Activated B cell treated with CpG ODN at 0.5 μM for 24 hours (primary cell): ENCODE measurements at regions not wholly inside any gene's neighbourhood (a gene's known extent, or its start where the extent isn't known, plus 50 kb on each side); places are given as distances from the start of the nearest gene placed in this dataset.

Source experiments
- ATAC-seq: fragments of 200-7000 bp; cut with Tn5 transposase; one replicate; pipeline ENCODE4 v1.10.0; 2021; ENCODE audit warnings: low read depth, mild to moderate bottlenecking, moderate library complexity
- CTCF ChIA-PET: fragments of 350-600 bp; sonication (Branson Sonifier 250); formaldehyde crosslinking; loops from one replicate; lab custom pipeline; 2021; ENCODE audit warnings: antibody characterized with exemption; lab: Charles Lee
- POLR2A ChIA-PET: fragments of 350-600 bp; sonication (Branson Sonifier 250); formaldehyde crosslinking; loops from one replicate; lab custom pipeline; 2021; ENCODE audit warnings: antibody characterized with exemption; lab: Charles Lee
- DNase-seq: peaks from one replicate; pipeline ENCODE4 v3.0.0; 2022
- H3K27ac Mint-ChIP-seq: one replicate; pipeline ENCODE4 v1.8.0; 2020; ENCODE audit warnings: mixed read lengths
- H3K27me3 Mint-ChIP-seq: one replicate; pipeline ENCODE4 v1.8.0; 2021; ENCODE audit warnings: mixed read lengths
- H3K36me3 Mint-ChIP-seq: one replicate; pipeline ENCODE4 v1.8.0; 2021; ENCODE audit warnings: low read depth, mixed read lengths
- H3K4me1 Mint-ChIP-seq: one replicate; pipeline ENCODE4 v1.8.0; 2021; ENCODE audit warnings: mixed read lengths
- H3K4me3 Mint-ChIP-seq: one replicate; pipeline ENCODE4 v1.8.0; 2020; ENCODE audit warnings: mild to moderate bottlenecking, mixed read lengths
- H3K9me3 Mint-ChIP-seq: one replicate; pipeline ENCODE4 v1.8.0; 2020; ENCODE audit warnings: mixed read lengths
- intact Hi-C: fragments of 100-400 bp; cut with micrococcal nuclease; formaldehyde crosslinking; loops from one replicate; pipeline ENCODE4 v1.15.1; 2024
- TF ChIP-seq, protein P1 (sequence below): fragments of 200-600 bp; IDR thresholded peaks from one replicate; pipeline ENCODE4 v1.8.0; 2022; ENCODE audit warnings: antibody characterized with exemption, mild to moderate bottlenecking

DNA sequence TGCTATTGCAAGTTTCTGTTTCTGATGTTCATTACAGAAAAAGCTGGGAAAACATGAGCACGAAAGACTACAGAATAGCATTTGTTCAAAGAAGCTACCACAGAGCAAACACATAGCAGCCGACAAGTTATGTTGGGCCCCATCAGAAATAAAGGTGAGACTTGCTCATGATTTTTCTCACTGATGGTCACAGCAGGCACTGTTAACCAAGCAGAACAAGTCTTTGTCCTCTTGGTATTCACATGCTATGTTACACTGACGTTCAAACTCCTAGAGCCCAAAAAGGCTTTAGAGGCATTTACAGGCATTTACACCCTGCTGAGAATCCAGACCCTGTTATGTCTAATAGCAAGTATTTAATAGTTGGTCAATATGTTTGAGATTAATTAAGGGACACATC is 235.0 kb upstream of the HNMT start:
- H3K4me1 Mint-ChIP-seq, result no peaks in the 10 kb centered on the region
- no peak overlapping the region for H3K4me3 Mint-ChIP-seq
- DNase-seq (no peak), ATAC-seq (no peak)
- intact Hi-C loops, result no loop called here
- TF ChIP-seq, protein P1, sequence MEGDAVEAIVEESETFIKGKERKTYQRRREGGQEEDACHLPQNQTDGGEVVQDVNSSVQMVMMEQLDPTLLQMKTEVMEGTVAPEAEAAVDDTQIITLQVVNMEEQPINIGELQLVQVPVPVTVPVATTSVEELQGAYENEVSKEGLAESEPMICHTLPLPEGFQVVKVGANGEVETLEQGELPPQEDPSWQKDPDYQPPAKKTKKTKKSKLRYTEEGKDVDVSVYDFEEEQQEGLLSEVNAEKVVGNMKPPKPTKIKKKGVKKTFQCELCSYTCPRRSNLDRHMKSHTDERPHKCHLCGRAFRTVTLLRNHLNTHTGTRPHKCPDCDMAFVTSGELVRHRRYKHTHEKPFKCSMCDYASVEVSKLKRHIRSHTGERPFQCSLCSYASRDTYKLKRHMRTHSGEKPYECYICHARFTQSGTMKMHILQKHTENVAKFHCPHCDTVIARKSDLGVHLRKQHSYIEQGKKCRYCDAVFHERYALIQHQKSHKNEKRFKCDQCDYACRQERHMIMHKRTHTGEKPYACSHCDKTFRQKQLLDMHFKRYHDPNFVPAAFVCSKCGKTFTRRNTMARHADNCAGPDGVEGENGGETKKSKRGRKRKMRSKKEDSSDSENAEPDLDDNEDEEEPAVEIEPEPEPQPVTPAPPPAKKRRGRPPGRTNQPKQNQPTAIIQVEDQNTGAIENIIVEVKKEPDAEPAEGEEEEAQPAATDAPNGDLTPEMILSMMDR, result no peak
- POLR2A ChIA-PET, result no interaction called here
- no peaks in the 10 kb centered on the region for H3K27me3 Mint-ChIP-seq
- H3K27ac Mint-ChIP-seq, result no peak overlapping the region
- CTCF ChIA-PET, result no interaction called here
- no peaks in the 10 kb centered on the region for H3K36me3 Mint-ChIP-seq
- H3K9me3 Mint-ChIP-seq, result peaks cover 12% of the 10 kb centered on the region

DNA sequence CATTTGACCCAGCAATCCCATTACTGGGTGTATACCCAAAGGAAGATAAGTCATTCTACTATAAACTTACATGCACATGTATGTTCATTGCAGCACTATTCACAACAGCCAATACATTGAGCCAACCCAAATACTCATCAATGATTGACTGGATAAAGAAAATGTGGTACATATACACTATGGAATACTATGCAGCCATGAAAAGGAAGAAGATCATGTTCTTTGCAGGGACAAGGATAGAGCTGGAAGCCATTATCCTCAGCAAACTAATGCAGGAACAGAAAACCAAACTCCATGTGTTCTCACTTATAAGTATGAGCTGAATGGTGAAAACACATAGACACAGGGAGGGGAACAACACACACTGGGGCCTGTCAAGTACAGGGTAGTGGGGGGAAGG is 226.7 kb upstream of the HNMT start:
- H3K4me1 Mint-ChIP-seq, result no peaks in the 10 kb centered on the region
- H3K36me3 Mint-ChIP-seq, result no peaks in the 10 kb centered on the region
- ATAC-seq (no peak), DNase-seq (no peak)
- ChIA-PET POLR2A (no interaction called here), CTCF (no interaction called here)
- no peak overlapping the region for H3K4me3 Mint-ChIP-seq
- intact Hi-C loops, result no loop called here
- no peak overlapping the region for H3K27ac Mint-ChIP-seq
- H3K27me3 Mint-ChIP-seq, result no peaks in the 10 kb centered on the region
- TF ChIP-seq, protein P1, result no peak
- H3K9me3 Mint-ChIP-seq, result peaks cover 2% of the 10 kb centered on the region

DNA sequence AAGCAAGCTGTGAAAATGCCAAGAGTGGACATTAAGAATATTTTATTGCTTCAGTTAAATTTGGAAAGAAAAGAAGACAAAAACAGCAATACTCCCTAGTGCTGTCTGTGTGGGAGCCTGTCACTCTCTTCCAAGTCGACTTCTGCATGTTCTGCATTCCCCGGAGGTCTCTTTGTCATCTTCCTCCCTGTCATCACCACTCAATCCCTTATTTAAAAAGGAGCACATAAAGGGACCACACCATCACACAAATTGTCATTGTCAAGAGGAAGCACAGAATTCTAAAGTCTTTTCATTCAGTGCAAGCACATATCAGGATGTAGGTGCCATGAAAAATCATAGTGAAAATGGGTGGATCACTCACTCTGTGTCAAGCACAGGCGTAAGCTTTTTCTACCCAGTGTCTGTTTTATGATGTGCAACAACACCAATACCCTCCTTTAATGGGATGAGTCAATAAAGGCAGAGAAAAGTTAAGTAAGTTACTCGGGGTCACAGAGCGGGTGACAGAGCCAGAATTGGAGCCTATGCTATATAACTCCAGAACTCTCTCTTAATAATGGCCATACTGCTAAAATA is 222.4 kb upstream of the HNMT start:
- ATAC-seq, result no peak
- Mint-ChIP-seq H3K4me3 (no peak overlapping the region), H3K4me1 (no peaks in the 10 kb centered on the region), H3K36me3 (no peaks in the 10 kb centered on the region), H3K27ac (no peak overlapping the region), H3K9me3 (no peaks in the 10 kb centered on the region), H3K27me3 (no peaks in the 10 kb centered on the region)
- no peak for DNase-seq
- TF ChIP-seq, protein P1, result no peak
- POLR2A ChIA-PET, result no interaction called here
- intact Hi-C loops, result no loop called here
- CTCF ChIA-PET, result interaction anchor here (0.6 kb wide), 1 partner anchor 329 kb away, joined by 3 read pairs; no protein-coding TSS in a partner anchor

DNA sequence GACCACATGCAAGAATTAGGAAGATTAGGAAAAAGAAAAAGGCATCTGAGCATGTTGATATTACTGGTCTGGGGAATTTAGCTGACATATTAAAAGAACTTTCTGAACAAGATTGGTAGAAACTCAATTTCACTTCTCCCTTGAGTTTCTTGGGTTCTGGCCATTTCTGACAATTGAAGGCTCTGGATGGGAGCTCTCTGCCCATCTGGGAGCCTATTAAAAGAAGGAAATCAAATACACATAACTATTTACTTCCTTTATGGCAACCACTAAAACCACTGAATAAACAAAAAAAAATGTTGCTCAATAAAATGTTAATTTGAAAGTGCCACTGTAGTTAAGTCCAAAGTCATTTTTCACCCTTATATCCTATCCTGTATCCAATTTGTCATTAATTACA is 216.8 kb upstream of the HNMT start:
- TF ChIP-seq, protein P1, result no peak
- no peaks in the 10 kb centered on the region for H3K36me3 Mint-ChIP-seq
- H3K27ac Mint-ChIP-seq, result no peak overlapping the region
- DNase-seq (no peak), ATAC-seq (no peak)
- no peaks in the 10 kb centered on the region for H3K27me3 Mint-ChIP-seq
- H3K4me3 Mint-ChIP-seq, result no peak overlapping the region
- H3K4me1 Mint-ChIP-seq, result no peaks in the 10 kb centered on the region
- intact Hi-C loops, result no loop called here
- ChIA-PET CTCF (no interaction called here), POLR2A (no interaction called here)
- H3K9me3 Mint-ChIP-seq, result no peaks in the 10 kb centered on the region

DNA sequence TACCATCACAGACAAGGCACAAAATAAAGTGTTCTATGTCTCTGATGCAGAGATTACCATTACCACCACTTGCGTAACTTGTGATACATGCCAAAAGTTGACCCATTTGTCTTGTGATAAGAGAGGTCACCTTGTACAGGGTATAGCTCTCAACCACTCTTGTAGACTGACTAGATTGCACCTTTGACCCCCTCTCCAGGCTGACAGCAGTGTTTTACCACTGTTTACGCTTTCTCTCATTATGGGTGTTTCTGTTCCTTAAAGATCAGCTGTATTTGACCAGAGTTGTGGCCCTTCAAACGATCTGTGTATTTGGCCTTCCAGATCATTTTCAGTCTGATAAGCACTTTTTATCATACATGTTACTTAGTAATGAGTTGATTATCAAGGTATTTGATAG is 215.7 kb upstream of the HNMT start:
- H3K4me1 Mint-ChIP-seq, result no peaks in the 10 kb centered on the region
- ATAC-seq (no peak), DNase-seq (no peak)
- ChIA-PET CTCF (no interaction called here), POLR2A (no interaction called here)
- no peaks in the 10 kb centered on the region for H3K9me3 Mint-ChIP-seq
- intact Hi-C loops, result no loop called here
- TF ChIP-seq, protein P1, result no peak
- H3K36me3 Mint-ChIP-seq, result no peaks in the 10 kb centered on the region
- H3K27me3 Mint-ChIP-seq, result no peaks in the 10 kb centered on the region
- H3K27ac Mint-ChIP-seq, result no peak overlapping the region
- H3K4me3 Mint-ChIP-seq, result no peak overlapping the region
